NCI-H526 (cell line): ENCODE measurements at regions not wholly inside any gene's neighbourhood (a gene's known extent, or its start where the extent isn't known, plus 50 kb on each side); places are given as distances from the start of the nearest gene placed in this dataset.

Source experiments
- DNase-seq, 2 experiments: peaks; one replicate each; lab custom pipeline; 2025; lab: John Stamatoyannopoulos, UW

DNA sequence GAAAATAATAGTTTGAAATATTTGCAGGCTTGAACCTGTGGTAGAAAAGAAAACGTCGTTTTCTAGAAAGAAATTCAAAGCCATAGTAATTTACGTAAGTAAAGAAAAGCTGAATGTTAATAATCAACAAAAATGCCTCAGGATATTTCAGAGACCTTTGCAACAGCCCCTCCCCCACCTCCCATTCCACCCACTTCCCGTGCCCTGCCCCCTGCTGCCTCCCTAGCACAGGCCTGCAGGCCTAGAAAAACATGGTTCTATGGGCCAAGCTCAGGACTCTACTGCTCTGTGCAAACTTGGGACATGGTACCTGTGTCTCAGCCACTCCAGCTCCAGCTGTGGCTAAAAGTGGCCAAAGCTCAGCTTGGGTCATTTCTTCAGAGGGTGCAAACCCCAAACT is 223.4 kb upstream of the RBMY1B start:
- no peak for DNase-seq

DNA sequence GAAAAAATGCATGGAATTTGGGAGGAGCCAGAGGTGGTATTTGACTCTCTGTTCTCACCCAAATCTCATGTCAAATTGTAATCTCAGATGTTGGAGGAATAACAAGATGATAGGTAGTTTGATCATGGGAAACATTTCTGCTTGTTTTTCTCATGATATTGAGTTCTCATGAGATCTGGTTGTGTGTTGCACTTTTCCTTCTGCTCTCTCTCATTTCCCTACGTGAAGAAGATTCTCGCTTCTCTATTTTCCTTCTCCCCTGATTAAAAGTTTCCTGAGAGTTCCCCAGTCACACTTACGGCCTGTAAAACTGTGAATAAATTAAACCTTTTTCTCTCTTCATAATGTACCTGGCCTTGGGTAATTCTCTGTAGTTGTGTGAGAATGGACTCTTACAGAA is 222.2 kb upstream of the RBMY1B start:
- no peak for DNase-seq

DNA sequence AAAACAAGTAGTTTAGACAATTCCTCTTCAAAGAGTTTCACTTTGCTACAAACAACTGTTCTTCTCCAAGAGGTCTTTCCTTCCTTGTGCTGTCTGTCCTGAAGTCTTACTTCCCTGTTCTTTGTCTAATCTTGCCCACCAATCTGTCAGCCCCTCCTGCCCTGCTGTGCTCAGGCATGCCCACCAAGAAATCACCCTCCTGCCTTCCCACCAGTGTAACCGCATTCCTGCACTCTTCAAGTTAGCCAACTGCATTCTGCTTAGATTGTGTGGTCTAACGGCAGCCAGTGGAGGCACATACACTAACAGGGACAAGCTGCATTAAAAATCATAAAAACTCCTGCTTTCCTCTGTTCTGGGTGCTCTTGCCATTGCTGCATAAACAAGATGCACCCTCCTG is 215.9 kb upstream of the RBMY1B start:
- no peak for DNase-seq

DNA sequence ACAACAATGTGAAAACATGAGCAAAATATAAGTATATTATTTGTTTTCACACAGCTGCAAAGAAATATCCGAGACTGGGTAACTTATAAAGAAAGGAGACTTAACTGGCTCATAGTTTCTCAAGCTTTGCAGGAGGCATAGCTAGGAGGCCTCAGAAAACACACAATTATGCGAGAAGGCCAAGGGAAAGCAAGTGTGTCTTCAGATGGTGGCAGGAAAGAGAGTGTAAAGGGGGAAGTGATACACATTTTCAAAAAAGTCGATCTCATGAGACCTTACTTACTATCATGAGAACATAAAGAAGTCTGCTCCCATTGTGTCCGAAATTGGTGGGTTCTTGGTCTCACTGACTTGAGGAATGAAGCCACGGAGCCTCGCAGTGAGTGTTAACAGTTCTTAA is 208.9 kb upstream of the RBMY1B start:
- no peak for DNase-seq

DNA sequence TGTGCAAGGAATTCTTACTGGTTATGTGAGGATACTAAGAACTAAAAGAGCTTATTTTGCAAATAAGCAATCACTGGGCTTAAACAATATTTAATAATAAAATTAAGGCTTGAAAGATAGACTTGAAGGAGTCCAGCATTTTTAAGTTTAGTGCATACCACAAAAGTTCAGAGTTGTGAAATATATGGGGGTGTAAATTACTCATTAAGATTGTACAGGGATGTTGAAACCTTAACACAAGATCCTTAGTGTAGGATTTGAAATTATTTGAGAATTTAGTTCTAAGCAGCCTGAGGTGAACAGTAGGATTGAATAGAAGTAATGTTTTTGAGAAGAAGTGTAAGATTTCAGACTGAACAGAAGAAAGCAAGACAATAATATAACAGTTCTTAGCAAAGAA is 195.8 kb upstream of the RBMY1B start:
- no peak for DNase-seq
